ENCODE measurements at regions not wholly inside any gene's neighbourhood (a gene's known extent, or its start where the extent isn't known, plus 50 kb on each side); places are given as distances from the start of the nearest gene placed in this dataset.
"Not testable (repeated sequence)": the region's sequence is repeated elsewhere in the genome, so short reads cannot be mapped to it uniquely, and the experiment has no call there.

GRCh38 chr16:17753434-17753833 lies 282.7 kb upstream of the XYLT1 start:
- H3K27me3 ChIP-seq (ENCODE audit: control insufficient read depth in 1 of 2, insufficient read depth in 2 of 2, low read length in 2 of 2) = no peaks in the 10 kb centered on the region
- H3K9ac ChIP-seq (ENCODE audit: low read length) = no peak overlapping the region
- no peaks in the 10 kb centered on the region for H3K9me3 ChIP-seq (ENCODE audit: low read length)
- no peaks in the 10 kb centered on the region for H3K36me3 ChIP-seq (ENCODE audit: insufficient read depth, low read length)
- no peak overlapping the region for H3K27ac ChIP-seq (ENCODE audit: low read depth, low read length)
- no peaks in the 10 kb centered on the region for H3K4me1 ChIP-seq (ENCODE audit: insufficient read depth, low read length)
- no peak overlapping the region for H3K4me3 ChIP-seq (ENCODE audit: low read depth in 1 of 2, low read length in 2 of 2)

GRCh38 chr16:17749706-17750105 lies 278.9 kb upstream of the XYLT1 start:
- Histone ChIP-seq H3K27ac (ENCODE audit: low read depth, low read length) (no peak overlapping the region), H3K4me1 (ENCODE audit: insufficient read depth, low read length) (peaks cover 14% of the 10 kb centered on the region), H3K9me3 (ENCODE audit: low read length) (no peaks in the 10 kb centered on the region), H3K36me3 (ENCODE audit: insufficient read depth, low read length) (no peaks in the 10 kb centered on the region), H3K27me3 (ENCODE audit: control insufficient read depth in 1 of 2, insufficient read depth in 2 of 2, low read length in 2 of 2) (no peaks in the 10 kb centered on the region), H3K9ac (ENCODE audit: low read length) (no peak overlapping the region), H3K4me3 (ENCODE audit: low read depth in 1 of 2, low read length in 2 of 2) (no peak overlapping the region)

DNA sequence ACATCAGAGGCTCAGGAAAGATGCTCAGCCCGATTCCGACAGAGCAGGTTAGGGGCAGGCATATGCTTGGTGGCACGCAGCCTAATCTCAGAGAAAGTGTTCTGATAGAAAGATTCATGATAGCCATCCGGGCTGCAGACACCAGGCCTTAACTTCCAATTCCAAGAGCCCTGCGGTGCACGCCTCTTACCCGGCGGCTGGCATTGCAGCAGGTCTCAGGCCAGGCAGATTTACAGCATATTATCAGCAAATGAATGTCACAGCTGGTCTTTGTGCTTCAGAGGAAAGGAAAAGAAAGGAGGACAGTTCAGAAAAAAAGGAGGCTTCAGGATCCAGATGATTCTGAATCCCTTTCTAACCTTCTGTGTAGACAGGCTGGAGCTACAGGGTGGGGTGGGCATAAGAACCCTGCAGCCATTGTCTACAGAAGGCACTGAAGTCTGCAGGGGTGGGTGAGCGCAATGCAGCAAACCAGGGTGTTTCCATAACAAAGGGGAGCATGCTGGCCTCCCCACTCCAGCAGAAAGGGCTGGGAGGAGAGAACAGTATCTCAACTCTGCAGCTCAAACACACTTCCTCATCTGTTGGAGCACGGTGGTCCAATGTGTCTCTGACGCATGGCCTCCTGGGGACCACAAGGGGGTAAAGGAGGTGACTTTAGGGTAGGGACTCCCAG lies 277.4 kb upstream of the XYLT1 start:
- Histone ChIP-seq H3K27ac (ENCODE audit: low read depth, low read length) (no peak overlapping the region), H3K9ac (ENCODE audit: low read length) (no peak overlapping the region), H3K4me1 (ENCODE audit: insufficient read depth, low read length) (peaks cover 21% of the 10 kb centered on the region), H3K36me3 (ENCODE audit: insufficient read depth, low read length) (no peaks in the 10 kb centered on the region), H3K4me3 (ENCODE audit: low read depth in 1 of 2, low read length in 2 of 2) (no peak overlapping the region), H3K9me3 (ENCODE audit: low read length) (no peaks in the 10 kb centered on the region), H3K27me3 (ENCODE audit: control insufficient read depth in 1 of 2, insufficient read depth in 2 of 2, low read length in 2 of 2) (no peaks in the 10 kb centered on the region)

DNA sequence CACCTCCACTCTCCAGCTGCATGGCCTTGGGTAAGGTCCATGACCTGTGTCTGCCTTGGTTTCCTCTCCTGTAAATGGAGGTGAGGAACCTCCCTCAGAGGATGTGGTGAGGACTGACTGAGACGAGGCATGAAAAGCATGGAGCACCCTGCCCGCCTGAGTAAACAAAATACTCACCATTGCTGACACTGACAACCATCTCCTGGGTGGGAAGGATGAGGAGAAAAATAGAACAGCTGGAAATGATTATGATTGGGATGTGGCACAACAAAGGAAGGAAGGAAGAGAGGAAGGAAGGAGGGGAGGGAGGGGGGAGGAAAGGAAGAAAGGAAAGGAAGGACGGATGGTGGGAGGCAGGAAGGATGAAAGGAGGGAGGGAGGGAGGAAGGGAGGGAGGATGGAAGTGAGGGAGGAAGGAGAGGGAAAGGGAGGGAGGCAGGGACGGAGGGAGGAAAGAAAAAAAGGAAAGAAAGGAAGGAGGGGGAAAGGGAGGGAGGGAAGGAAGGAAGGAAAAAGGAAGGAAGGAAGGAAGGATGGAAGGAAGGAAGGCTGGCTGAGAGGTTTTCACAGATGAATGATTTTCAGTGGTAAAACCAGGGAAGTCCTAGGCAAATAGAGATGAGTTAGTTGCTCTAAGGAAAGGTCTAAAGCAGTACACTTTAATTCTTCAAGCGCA lies 276.5 kb upstream of the XYLT1 start:
- H3K4me1 ChIP-seq (ENCODE audit: insufficient read depth, low read length) = peaks cover 21% of the 10 kb centered on the region
- H3K36me3 ChIP-seq (ENCODE audit: insufficient read depth, low read length) = no peaks in the 10 kb centered on the region
- H3K27ac ChIP-seq (ENCODE audit: low read depth, low read length) = no peak overlapping the region
- H3K9ac ChIP-seq (ENCODE audit: low read length) = no peak overlapping the region
- H3K27me3 ChIP-seq (ENCODE audit: control insufficient read depth in 1 of 2, insufficient read depth in 2 of 2, low read length in 2 of 2) = no peaks in the 10 kb centered on the region
- no peak overlapping the region for H3K4me3 ChIP-seq (ENCODE audit: low read depth in 1 of 2, low read length in 2 of 2)
- no peaks in the 10 kb centered on the region for H3K9me3 ChIP-seq (ENCODE audit: low read length)

DNA sequence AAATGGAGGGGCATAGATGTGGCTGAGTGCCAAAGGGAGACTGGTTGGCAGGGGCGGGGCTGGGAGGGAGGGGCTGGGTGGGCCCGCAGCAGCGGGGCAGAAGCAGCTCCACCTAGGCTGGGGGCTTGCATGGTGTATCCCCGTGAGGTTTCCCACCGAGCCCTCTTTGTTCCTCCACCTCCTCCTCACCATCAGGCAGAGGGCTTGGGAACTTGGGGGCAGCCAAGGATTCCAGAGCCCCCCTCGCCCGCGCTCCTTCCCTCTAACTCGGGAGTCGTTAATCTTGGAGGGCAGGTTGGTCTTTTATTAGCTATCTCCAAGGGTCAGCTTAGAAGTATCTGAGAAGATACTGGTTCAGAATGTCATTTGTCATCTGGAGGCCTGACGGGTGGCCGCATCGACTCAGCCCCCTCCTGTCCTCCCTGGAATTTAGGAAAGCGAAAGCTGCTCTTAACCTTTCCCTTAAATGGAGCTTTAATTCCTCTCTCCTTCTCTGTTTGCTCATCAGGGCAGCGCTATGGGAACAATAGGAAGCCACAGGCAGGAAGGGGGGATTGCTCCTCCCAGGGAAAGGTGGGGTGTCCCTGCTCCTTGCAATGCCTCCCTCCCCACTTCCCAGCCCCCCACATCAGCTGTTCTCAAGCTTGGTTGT lies 274.3 kb upstream of the XYLT1 start:
- Histone ChIP-seq H3K27ac (ENCODE audit: low read depth, low read length) (peak overlapping the region; percentile 65), H3K27me3 (ENCODE audit: control insufficient read depth in 1 of 2, insufficient read depth in 2 of 2, low read length in 2 of 2) (no peaks in the 10 kb centered on the region), H3K36me3 (ENCODE audit: insufficient read depth, low read length) (no peaks in the 10 kb centered on the region), H3K4me3 (ENCODE audit: low read depth in 1 of 2, low read length in 2 of 2) (peak overlapping the region in 1 of 2 donors; percentile 24), H3K4me1 (ENCODE audit: insufficient read depth, low read length) (peaks cover 21% of the 10 kb centered on the region), H3K9me3 (ENCODE audit: low read length) (no peaks in the 10 kb centered on the region), H3K9ac (ENCODE audit: low read length) (peak overlapping the region; percentile 17)

- Histone ChIP-seq H3K36me3 (ENCODE audit: insufficient read depth, low read length) (no peaks in the 10 kb centered on the region), H3K27ac (ENCODE audit: low read depth, low read length) (no peak overlapping the region), H3K4me1 (ENCODE audit: insufficient read depth, low read length) (peaks cover 21% of the 10 kb centered on the region), H3K27me3 (ENCODE audit: control insufficient read depth in 1 of 2, insufficient read depth in 2 of 2, low read length in 2 of 2) (no peaks in the 10 kb centered on the region), H3K9ac (ENCODE audit: low read length) (no peak overlapping the region), H3K4me3 (ENCODE audit: low read depth in 1 of 2, low read length in 2 of 2) (no peak overlapping the region), H3K9me3 (ENCODE audit: low read length) (no peaks in the 10 kb centered on the region)
These were observed 272.8 kb upstream of the XYLT1 start for GRCh38 chr16:17743578-17743977.

DNA sequence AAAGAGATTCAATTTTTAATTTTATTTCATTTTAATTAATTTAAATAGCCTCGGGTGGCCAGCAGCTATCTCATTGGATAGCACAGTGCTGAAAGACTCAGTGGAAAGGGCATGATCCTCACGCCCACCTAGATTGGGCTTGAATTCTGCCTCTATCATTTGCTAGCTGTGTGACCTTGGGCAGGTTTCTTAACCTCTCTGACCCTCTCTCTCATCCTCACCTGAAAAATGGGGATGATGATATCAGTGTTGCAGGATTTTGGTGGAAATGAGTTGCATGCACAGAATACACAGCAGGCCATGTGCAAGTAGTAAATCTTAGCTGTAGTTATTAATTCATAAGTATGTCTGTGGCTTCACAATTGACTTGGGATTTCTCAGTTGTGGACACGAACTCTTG lies 272.4 kb upstream of the XYLT1 start:
- H3K36me3 ChIP-seq (ENCODE audit: insufficient read depth, low read length) = no peaks in the 10 kb centered on the region
- no peaks in the 10 kb centered on the region for H3K9me3 ChIP-seq (ENCODE audit: low read length)
- H3K4me1 ChIP-seq (ENCODE audit: insufficient read depth, low read length) = peaks cover 21% of the 10 kb centered on the region
- no peaks in the 10 kb centered on the region for H3K27me3 ChIP-seq (ENCODE audit: control insufficient read depth in 1 of 2, insufficient read depth in 2 of 2, low read length in 2 of 2)
- H3K4me3 ChIP-seq (ENCODE audit: low read depth in 1 of 2, low read length in 2 of 2) = no peak overlapping the region
- H3K9ac ChIP-seq (ENCODE audit: low read length) = no peak overlapping the region
- no peak overlapping the region for H3K27ac ChIP-seq (ENCODE audit: low read depth, low read length)

DNA sequence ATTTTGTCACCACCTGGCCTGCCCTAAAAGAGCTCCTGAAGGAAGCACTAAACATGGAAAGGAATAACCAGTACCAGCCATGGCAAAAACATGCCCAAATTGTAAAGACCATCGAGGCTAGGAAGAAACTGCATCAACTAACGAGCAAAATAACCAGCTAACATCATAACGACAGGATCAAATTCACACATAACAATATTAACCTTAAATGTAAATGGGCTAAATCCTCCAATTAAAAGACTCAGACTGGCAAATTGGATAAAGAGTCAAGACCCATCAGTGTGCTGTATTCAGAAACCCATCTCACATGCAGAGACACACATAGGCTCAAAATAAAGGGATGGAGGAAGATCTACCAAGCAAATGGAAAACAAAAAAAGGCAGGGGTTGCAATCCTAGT lies 264.3 kb upstream of the XYLT1 start:
- not testable (repeated sequence) for H3K9ac ChIP-seq (ENCODE audit: low read length); H3K9me3 ChIP-seq (ENCODE audit: low read length); H3K4me1 ChIP-seq (ENCODE audit: insufficient read depth, low read length); H3K4me3 ChIP-seq (ENCODE audit: low read depth in 1 of 2, low read length in 2 of 2); H3K27ac ChIP-seq (ENCODE audit: low read depth, low read length); H3K27me3 ChIP-seq (ENCODE audit: control insufficient read depth in 1 of 2, insufficient read depth in 2 of 2, low read length in 2 of 2); H3K36me3 ChIP-seq (ENCODE audit: insufficient read depth, low read length)

- Histone ChIP-seq H3K27me3 (ENCODE audit: control insufficient read depth in 1 of 2, insufficient read depth in 2 of 2, low read length in 2 of 2) (no peaks in the 10 kb centered on the region), H3K4me1 (ENCODE audit: insufficient read depth, low read length) (no peaks in the 10 kb centered on the region), H3K9ac (ENCODE audit: low read length) (no peak overlapping the region), H3K27ac (ENCODE audit: low read depth, low read length) (no peak overlapping the region), H3K4me3 (ENCODE audit: low read depth in 1 of 2, low read length in 2 of 2) (no peak overlapping the region), H3K36me3 (ENCODE audit: insufficient read depth, low read length) (no peaks in the 10 kb centered on the region), H3K9me3 (ENCODE audit: low read length) (no peaks in the 10 kb centered on the region)
These were observed 259.1 kb upstream of the XYLT1 start for GRCh38 chr16:17729820-17730219.

DNA sequence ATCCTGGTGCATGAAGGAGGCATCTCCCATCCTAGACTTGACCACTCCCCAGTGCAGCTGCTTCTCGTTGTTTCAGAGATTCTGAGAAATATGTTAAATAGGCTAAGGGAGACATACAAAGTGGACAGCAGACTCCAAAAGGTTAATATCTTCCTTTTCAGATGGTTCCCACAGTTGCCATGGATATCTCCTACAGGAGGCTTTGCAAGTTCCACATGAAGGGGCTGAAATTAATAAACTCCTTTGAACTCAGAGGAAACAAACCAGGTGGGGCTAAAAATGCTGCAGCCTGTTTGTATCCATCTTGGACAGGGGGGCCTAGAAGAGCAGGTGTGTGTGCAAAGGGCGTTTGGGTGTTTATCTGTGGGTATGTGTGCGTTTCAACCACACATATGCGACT lies 257.4 kb upstream of the XYLT1 start:
- H3K4me1 ChIP-seq (ENCODE audit: insufficient read depth, low read length) = no peaks in the 10 kb centered on the region
- no peak overlapping the region for H3K9ac ChIP-seq (ENCODE audit: low read length)
- no peaks in the 10 kb centered on the region for H3K36me3 ChIP-seq (ENCODE audit: insufficient read depth, low read length)
- H3K9me3 ChIP-seq (ENCODE audit: low read length) = no peaks in the 10 kb centered on the region
- H3K4me3 ChIP-seq (ENCODE audit: low read depth in 1 of 2, low read length in 2 of 2) = no peak overlapping the region
- no peaks in the 10 kb centered on the region for H3K27me3 ChIP-seq (ENCODE audit: control insufficient read depth in 1 of 2, insufficient read depth in 2 of 2, low read length in 2 of 2)
- H3K27ac ChIP-seq (ENCODE audit: low read depth, low read length) = no peak overlapping the region

GRCh38 chr16:17724242-17724898 lies 253.6 kb upstream of the XYLT1 start:
- Histone ChIP-seq H3K9me3 (ENCODE audit: low read length) (no peaks in the 10 kb centered on the region), H3K27ac (ENCODE audit: low read depth, low read length) (no peak overlapping the region), H3K4me3 (ENCODE audit: low read depth in 1 of 2, low read length in 2 of 2) (no peak overlapping the region), H3K36me3 (ENCODE audit: insufficient read depth, low read length) (no peaks in the 10 kb centered on the region), H3K9ac (ENCODE audit: low read length) (no peak overlapping the region), H3K4me1 (ENCODE audit: insufficient read depth, low read length) (no peaks in the 10 kb centered on the region), H3K27me3 (ENCODE audit: control insufficient read depth in 1 of 2, insufficient read depth in 2 of 2, low read length in 2 of 2) (no peaks in the 10 kb centered on the region)

Measured in muscle layer of colon (tissue), 2 donors.